ENCODE measurements at regions not wholly inside any gene's neighbourhood (a gene's known extent, or its start where the extent isn't known, plus 50 kb on each side); places are given as distances from the start of the nearest gene placed in this dataset.

- TF ChIP-seq, protein P1, sequence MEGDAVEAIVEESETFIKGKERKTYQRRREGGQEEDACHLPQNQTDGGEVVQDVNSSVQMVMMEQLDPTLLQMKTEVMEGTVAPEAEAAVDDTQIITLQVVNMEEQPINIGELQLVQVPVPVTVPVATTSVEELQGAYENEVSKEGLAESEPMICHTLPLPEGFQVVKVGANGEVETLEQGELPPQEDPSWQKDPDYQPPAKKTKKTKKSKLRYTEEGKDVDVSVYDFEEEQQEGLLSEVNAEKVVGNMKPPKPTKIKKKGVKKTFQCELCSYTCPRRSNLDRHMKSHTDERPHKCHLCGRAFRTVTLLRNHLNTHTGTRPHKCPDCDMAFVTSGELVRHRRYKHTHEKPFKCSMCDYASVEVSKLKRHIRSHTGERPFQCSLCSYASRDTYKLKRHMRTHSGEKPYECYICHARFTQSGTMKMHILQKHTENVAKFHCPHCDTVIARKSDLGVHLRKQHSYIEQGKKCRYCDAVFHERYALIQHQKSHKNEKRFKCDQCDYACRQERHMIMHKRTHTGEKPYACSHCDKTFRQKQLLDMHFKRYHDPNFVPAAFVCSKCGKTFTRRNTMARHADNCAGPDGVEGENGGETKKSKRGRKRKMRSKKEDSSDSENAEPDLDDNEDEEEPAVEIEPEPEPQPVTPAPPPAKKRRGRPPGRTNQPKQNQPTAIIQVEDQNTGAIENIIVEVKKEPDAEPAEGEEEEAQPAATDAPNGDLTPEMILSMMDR (IDR thresholded peaks at IDR 0.05), result no peak
- TF ChIP-seq EZH2phosphoT487 (IDR thresholded peaks at IDR 0.05), result no peak
These were observed 353.7 kb downstream of the ADGRL2 start for GRCh38 chr1:82154219-82154970.
